Mononuclear cell (primary cell): ENCODE measurements at regions not wholly inside any gene's neighbourhood (a gene's known extent, or its start where the extent isn't known, plus 50 kb on each side); places are given as distances from the start of the nearest gene placed in this dataset.

ENCODE experiments used
- H3K27me3 ChIP-seq: 2 replicates; pipeline ENCODE4 v1.6.0; 2011; ENCODE audit warnings: low read length, control low read depth; ENCODE audit not compliant: insufficient read depth
- H3K4me1 ChIP-seq: 2 replicates; pipeline ENCODE4 v1.5.1; 2011; ENCODE audit warnings: mild to moderate bottlenecking, low read length, control low read depth; ENCODE audit not compliant: insufficient read depth
- H3K4me3 ChIP-seq: 2 replicates; pipeline ENCODE4 v1.5.1; 2011; ENCODE audit warnings: mild to moderate bottlenecking, low read length, moderate library complexity
- H3K9me3 ChIP-seq: 2 replicates; pipeline ENCODE4 v1.5.1; 2011; ENCODE audit warnings: low read depth, mild to moderate bottlenecking, control low read depth, low read length

DNA sequence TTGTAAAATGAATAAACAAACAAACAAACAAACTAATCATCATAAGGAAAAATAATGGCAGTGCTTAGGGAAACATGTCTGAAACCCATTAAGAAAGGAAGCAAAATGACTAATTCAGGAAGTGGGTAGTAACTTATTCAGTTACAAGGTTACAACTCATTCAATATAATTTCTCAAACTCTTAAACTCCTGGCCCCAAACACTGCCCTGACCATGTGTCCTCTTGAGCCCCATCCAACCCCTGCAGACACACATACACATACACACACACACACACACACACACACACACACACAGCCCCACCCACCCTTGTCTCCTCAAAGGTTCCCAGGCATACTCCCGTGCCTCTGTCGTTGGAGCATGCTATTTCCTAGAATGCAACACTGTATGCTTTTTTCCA lies 193.9 kb downstream of the SEC61B start:
- H3K9me3 ChIP-seq = no peaks in the 10 kb centered on the region
- no peaks in the 10 kb centered on the region for H3K27me3 ChIP-seq
- no peak overlapping the region for H3K4me3 ChIP-seq
- H3K4me1 ChIP-seq = no peaks in the 10 kb centered on the region

DNA sequence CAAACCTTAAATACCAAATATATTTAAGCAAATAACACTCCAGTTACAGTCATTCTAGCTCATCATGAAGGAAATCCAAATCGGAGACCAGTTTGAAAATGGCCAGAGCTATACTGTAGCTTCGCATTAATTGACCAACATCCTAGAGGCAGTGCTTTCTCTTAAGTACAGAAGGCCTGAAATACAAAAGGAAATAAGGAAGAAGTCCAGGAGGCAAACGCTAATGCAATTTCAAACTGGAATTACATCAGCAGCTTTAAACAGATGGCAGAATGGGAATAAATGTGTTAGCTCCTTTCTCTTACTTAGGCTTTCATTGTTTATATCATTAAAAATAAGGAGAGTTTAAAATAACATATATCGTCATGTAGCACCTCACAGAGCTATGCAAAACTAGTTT lies 197.0 kb downstream of the SEC61B start:
- H3K4me3 ChIP-seq = no peak overlapping the region
- H3K27me3 ChIP-seq = no peaks in the 10 kb centered on the region
- H3K4me1 ChIP-seq = no peaks in the 10 kb centered on the region
- no peaks in the 10 kb centered on the region for H3K9me3 ChIP-seq

DNA sequence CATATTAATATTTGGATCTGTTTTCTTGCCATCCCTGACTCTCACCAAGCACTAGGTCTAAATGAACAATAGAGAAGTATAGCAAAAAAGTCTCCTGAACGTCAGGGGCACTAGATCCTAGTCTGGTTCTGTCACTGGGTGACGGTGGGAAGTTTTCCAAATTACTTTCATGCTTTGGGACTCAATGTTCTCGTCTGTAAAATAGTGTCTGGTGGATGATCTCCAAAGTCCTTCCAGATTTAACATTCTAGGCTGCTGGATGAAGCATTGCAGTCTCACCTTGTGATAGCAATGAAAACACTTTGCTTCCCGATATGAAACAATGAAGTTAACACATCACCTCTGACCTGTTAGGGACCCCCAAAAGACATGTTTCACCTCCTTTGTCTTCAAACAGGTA lies 199.3 kb downstream of the SEC61B start:
- H3K27me3 ChIP-seq = no peaks in the 10 kb centered on the region
- no peaks in the 10 kb centered on the region for H3K4me1 ChIP-seq
- no peak overlapping the region for H3K4me3 ChIP-seq
- H3K9me3 ChIP-seq = no peaks in the 10 kb centered on the region

DNA sequence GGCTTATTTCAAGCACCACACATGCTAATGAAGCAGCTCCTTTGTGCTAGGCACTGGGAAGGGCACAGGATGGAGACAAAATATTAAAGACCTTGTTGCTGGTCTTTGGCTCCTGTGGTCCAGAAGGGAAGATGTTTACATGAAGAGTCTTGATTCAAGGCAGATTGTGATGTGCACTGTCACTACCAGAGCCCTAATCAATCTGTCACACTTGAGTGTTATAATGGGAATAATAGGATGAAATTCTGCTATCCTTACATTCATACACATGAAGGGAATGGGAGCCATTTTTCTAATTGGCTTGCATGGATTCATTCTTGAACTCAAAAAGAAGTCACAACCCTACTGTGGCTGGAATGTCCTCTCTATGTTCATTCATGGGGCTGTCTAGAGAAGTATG lies 203.0 kb downstream of the SEC61B start:
- no peaks in the 10 kb centered on the region for H3K27me3 ChIP-seq
- no peaks in the 10 kb centered on the region for H3K4me1 ChIP-seq
- no peak overlapping the region for H3K4me3 ChIP-seq
- H3K9me3 ChIP-seq = no peaks in the 10 kb centered on the region

DNA sequence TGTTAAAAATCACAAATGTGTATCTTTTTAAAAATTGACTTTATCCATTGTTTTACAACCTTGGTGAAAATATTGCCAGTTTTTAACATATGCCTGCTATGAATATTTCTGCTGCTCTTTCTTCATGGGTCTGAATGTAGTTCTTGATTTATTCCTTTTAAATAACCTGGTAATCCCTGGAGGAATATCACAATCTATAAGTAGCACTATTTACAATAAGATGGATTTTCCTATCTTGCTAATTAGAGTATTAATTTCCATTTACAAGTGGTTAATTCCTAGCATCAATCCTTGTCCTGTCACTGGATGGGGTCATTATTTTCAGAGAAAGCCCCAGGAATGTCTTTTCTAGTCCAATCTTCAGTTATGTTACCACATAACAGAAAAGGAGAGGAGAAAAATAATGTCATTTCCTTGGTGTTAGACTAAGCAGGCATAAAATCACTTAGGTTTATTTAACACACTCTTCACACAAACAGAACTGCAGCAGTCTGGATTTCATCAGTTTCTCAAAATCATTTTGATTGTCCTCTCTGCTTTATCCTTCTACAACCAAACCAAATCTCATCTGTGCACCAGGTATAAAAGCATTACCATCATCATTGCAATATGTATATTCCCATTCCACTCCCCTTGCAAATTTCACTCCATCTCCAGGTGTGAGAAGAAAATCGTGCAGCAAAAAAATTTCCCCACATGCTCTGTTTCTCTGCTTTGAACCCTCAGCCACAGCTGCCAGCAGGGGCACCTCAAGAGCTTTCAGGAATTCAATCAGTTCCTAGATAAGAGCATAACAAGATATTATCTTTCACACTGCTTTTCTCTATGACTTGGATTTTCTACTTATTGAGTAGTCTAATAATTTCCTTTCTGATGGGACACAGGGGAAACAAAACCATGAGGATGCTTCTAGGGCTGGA lies 204.1 kb downstream of the SEC61B start:
- no peaks in the 10 kb centered on the region for H3K27me3 ChIP-seq
- H3K9me3 ChIP-seq = no peaks in the 10 kb centered on the region
- no peak overlapping the region for H3K4me3 ChIP-seq
- no peaks in the 10 kb centered on the region for H3K4me1 ChIP-seq

DNA sequence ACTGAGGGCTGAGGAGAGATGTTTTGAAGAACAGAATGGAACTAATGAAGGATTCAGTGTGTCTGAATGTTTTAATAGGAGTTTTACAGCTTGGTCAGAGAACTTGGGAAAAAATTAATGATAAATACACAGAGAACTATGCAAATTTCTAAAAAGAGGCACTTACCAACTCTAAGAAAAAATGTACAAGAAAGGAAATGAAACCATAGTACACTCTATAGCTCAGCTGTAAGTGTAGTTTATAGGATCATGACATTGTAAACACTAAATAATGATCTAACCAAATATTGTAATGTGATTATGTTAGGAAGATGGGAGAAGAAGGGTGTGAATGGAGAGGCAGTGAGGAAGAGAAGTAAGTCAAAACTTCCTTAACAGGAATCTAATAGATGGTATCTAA lies 205.2 kb downstream of the SEC61B start:
- Histone ChIP-seq H3K27me3 (no peaks in the 10 kb centered on the region), H3K9me3 (no peaks in the 10 kb centered on the region), H3K4me1 (no peaks in the 10 kb centered on the region), H3K4me3 (no peak overlapping the region)

DNA sequence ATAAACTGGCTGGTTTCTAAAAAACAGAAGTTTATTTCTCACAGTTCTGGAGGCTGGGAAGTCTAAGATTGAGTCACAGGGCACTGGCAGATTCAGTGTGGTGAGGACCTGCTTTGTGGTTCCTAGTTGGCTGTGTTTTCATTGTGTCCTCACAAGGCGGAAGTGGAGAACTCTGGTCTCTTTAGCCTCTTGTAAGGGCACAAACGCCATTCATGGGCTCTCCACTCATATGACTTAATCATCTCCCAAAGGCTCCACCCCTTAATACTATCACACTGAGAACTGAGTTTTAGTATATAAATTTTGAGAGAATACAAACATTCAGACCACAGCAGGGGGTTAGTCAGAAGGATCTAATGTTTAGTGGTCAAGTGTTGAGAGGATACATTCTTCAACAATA lies 208.2 kb downstream of the SEC61B start:
- peaks cover 12% of the 10 kb centered on the region for H3K4me1 ChIP-seq
- no peak overlapping the region for H3K4me3 ChIP-seq
- no peaks in the 10 kb centered on the region for H3K9me3 ChIP-seq
- H3K27me3 ChIP-seq = no peaks in the 10 kb centered on the region

DNA sequence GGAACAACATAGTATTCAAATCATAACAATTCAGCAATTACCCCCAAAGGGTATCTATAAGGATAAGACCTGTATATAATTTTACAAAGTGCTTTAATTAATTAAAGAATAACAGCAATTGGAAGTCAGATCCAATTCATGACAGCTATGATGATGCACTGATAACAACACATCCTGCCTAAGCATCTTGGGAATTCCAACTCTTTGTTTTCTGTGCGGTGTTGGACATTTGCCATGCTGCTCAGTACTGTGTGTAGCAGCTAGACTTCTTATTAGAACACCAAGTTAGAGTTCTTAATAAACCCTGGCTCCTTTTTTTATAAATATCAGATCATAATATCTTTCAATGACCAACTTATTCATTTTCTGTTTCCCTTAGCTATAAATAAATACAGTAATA lies 209.0 kb downstream of the SEC61B start:
- Histone ChIP-seq H3K4me1 (peaks cover 12% of the 10 kb centered on the region), H3K27me3 (no peaks in the 10 kb centered on the region), H3K4me3 (no peak overlapping the region), H3K9me3 (no peaks in the 10 kb centered on the region)

DNA sequence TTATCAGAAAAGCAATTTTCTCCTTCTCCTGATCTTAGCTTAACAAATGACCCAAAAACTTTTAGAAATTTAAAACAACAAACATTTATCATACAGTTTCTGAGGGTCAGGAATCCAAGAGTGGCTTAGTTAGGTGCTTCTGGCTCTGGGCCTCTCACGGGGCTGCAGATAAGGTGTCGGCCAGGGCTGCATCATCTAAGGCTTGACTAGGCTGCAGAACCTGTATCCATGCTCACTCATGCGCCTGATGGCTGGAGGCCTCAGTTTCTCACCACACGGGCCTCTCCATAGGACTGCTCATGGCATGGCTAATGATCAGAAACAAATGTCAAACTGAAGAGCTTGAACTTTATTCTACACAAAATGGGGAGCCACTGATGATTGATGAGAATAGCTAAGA lies 210.0 kb downstream of the SEC61B start:
- Histone ChIP-seq H3K9me3 (no peaks in the 10 kb centered on the region), H3K4me1 (peaks cover 12% of the 10 kb centered on the region), H3K27me3 (no peaks in the 10 kb centered on the region), H3K4me3 (no peak overlapping the region)

DNA sequence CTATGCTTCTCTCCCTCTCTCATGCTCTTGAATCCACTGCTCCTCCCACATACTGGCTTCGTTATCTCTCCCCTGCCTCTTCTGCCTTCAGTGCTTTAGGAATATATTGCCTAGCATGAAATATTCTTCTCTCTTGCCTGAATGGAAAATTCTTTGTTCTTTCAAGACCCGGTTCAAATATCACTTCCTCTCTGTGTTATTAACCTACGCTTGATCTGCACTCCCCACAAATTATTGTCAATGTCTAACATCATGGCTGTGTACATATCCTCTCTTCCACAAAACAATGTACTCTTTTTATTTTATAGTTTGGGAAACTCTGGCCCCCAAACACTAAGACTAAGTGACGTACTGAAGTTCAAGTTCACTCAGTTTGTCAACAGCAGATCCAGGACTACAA lies 211.0 kb downstream of the SEC61B start:
- Histone ChIP-seq H3K27me3 (no peaks in the 10 kb centered on the region), H3K9me3 (no peaks in the 10 kb centered on the region), H3K4me3 (no peak overlapping the region), H3K4me1 (peaks cover 12% of the 10 kb centered on the region)

DNA sequence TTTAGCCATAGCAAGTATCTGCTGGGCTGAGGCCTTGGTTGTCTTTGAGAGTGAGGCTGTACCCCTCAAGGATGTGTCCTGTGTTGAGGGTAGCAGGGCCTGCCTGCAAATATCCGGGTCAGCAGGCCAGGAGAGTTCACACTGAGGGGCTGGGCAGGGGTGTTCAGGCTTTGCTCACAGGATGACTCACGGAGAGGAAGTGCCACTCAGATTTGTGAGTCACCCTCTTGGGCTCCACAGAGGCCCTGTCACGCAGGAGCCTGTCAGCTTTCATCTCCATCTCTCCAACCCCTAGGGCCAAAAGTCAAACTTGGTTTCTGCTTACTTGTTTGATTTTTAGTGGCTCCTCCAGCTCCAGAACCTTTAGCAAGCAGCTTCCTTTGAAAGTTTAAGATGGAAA lies 211.5 kb downstream of the SEC61B start:
- no peaks in the 10 kb centered on the region for H3K9me3 ChIP-seq
- no peaks in the 10 kb centered on the region for H3K27me3 ChIP-seq
- H3K4me3 ChIP-seq = no peak overlapping the region
- peaks cover 12% of the 10 kb centered on the region for H3K4me1 ChIP-seq

DNA sequence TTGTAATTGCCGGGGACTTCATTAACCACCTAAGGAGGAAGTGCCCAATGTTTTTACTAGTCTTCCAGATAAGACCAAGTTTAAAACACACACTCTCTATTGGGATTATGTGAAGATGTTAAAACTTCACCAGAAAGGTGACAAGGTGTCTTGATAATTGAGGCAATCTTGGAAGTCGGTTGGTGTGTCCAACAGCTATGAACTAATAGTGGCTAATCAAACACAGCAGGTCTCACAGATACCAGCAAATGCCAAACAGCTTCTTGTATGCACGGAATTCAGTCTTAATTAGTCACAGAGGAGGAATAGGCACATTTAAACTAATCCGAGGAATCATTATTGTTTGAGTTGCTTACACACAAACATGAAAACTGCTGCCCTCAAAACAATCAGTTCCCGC lies 214.5 kb downstream of the SEC61B start:
- H3K4me1 ChIP-seq = peaks cover 12% of the 10 kb centered on the region
- H3K4me3 ChIP-seq = no peak overlapping the region
- no peaks in the 10 kb centered on the region for H3K27me3 ChIP-seq
- H3K9me3 ChIP-seq = no peaks in the 10 kb centered on the region

DNA sequence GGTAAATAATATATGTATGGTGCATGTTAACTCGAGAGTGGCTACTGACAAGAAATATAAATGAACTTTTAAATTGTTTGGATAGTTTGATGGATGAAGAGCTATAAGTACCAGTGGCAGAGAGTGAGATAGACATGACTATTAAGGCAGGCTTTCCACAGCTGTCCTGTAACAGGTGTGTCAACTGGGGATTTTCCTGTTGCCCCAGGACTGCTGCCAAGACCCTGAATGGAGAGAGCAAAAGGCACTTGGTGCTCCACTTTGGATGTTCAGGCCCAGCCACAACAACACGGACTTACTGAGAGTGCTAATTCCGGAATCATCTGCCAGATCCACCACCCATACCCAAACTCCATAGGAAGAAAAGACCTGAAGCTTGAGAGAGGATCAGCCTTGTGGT lies 215.1 kb downstream of the SEC61B start:
- no peak overlapping the region for H3K4me3 ChIP-seq
- H3K4me1 ChIP-seq = peaks cover 12% of the 10 kb centered on the region
- H3K27me3 ChIP-seq = no peaks in the 10 kb centered on the region
- no peaks in the 10 kb centered on the region for H3K9me3 ChIP-seq

DNA sequence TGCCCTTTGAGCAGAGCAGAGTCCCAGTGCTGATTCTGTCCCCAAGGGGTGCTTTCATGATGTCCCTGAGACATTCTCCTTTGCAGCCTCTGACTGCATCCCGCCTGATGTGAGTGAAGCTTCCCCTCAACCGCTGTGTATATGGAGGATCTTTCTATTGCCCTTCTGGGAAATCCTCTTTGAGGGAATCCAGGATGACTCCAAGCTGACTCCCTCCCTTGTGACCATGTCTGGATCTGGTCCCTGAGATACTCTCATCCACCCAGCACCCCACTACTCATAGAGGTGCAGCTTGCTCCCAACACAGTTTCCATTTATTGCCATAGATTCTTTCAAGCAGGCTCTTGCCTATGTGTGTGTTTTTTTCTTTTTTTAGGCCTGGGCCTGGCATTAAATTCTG lies 216.5 kb downstream of the SEC61B start:
- H3K9me3 ChIP-seq = no peaks in the 10 kb centered on the region
- H3K4me1 ChIP-seq = peaks cover 8% of the 10 kb centered on the region
- no peaks in the 10 kb centered on the region for H3K27me3 ChIP-seq
- no peak overlapping the region for H3K4me3 ChIP-seq

DNA sequence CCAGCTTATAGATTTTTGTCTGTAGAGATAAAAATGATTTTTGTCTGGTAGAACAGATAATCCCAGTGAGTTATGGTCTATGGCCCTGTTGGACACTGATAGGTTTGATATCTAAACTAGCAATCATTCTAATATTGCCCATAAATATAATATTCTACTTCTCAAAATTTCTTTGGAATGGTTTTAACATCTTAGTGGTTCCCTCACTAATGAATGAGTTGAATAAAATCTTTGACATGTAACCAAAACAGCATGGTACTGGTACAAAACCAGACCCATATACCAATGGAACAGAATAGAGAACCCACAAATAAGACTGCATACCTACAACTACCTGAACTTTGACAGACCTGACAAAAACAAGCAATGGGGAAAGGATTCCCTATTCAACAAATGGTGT lies 219.7 kb downstream of the SEC61B start:
- Histone ChIP-seq H3K9me3 (no peaks in the 10 kb centered on the region), H3K4me1 (no peaks in the 10 kb centered on the region), H3K4me3 (no peak overlapping the region), H3K27me3 (no peaks in the 10 kb centered on the region)

DNA sequence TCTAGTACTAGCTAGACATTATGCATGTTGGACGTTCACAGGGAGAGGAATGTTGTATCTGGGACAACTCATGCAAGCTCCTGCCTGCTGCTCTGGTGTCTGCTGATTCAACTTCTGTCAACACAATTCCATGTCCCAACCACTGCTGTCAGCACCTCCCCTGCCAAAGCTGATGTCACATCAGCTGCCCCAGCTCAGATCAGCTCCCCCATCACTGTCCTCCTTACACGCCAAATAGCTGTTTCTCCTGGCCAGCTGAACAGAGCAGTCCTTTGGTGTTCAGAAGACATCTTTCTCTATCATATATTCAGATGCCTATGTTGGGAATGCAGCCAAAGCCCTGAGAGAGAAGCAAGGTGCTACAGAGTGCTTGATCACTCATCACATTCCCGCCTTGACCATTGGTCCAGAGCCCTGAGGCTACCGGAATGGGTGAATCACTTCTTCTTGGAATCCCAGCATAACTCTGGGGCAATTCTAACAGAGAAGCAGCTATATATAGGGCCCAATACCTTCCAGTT lies 223.3 kb downstream of the SEC61B start:
- peaks cover 3% of the 10 kb centered on the region for H3K27me3 ChIP-seq
- no peaks in the 10 kb centered on the region for H3K9me3 ChIP-seq
- H3K4me1 ChIP-seq = no peaks in the 10 kb centered on the region
- H3K4me3 ChIP-seq = no peak overlapping the region
